ENCODE measurements at regions not wholly inside any gene's neighbourhood (a gene's known extent, or its start where the extent isn't known, plus 50 kb on each side); places are given as distances from the start of the nearest gene placed in this dataset.

- H3K9me3 ChIP-seq (ENCODE audit: severe bottlenecking) = no peaks in the 10 kb centered on the region
- no peaks in the 10 kb centered on the region for H3K36me3 ChIP-seq (ENCODE audit: low read depth)
- no peak overlapping the region for H3K27ac ChIP-seq (ENCODE audit: poor library complexity, severe bottlenecking)
- DNase-seq (ENCODE audit: low spot score) = no peak
- no peak for ATAC-seq (ENCODE audit: low read depth)
- no peak overlapping the region for H3K4me3 ChIP-seq (ENCODE audit: severe bottlenecking)
- no peaks in the 10 kb centered on the region for H3K4me1 ChIP-seq (ENCODE audit: insufficient read depth, poor library complexity, severe bottlenecking)
- TF ChIP-seq, protein P1, sequence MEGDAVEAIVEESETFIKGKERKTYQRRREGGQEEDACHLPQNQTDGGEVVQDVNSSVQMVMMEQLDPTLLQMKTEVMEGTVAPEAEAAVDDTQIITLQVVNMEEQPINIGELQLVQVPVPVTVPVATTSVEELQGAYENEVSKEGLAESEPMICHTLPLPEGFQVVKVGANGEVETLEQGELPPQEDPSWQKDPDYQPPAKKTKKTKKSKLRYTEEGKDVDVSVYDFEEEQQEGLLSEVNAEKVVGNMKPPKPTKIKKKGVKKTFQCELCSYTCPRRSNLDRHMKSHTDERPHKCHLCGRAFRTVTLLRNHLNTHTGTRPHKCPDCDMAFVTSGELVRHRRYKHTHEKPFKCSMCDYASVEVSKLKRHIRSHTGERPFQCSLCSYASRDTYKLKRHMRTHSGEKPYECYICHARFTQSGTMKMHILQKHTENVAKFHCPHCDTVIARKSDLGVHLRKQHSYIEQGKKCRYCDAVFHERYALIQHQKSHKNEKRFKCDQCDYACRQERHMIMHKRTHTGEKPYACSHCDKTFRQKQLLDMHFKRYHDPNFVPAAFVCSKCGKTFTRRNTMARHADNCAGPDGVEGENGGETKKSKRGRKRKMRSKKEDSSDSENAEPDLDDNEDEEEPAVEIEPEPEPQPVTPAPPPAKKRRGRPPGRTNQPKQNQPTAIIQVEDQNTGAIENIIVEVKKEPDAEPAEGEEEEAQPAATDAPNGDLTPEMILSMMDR (IDR thresholded peaks at IDR 0.05; ENCODE audit: poor library complexity, severe bottlenecking) = no peak
- H3K27me3 ChIP-seq (ENCODE audit: insufficient read depth, poor library complexity, severe bottlenecking) = no peaks in the 10 kb centered on the region
These were observed 125.6 kb upstream of the RPRM start for GRCh38 chr2:153604133-153604532.

- Histone ChIP-seq H3K4me1 (ENCODE audit: insufficient read depth, poor library complexity, severe bottlenecking) (no peaks in the 10 kb centered on the region), H3K27ac (ENCODE audit: poor library complexity, severe bottlenecking) (no peak overlapping the region), H3K9me3 (ENCODE audit: severe bottlenecking) (no peaks in the 10 kb centered on the region), H3K36me3 (ENCODE audit: low read depth) (no peaks in the 10 kb centered on the region), H3K4me3 (ENCODE audit: severe bottlenecking) (no peak overlapping the region), H3K27me3 (ENCODE audit: insufficient read depth, poor library complexity, severe bottlenecking) (no peaks in the 10 kb centered on the region)
- ATAC-seq (ENCODE audit: low read depth) (no peak), DNase-seq (ENCODE audit: low spot score) (no peak)
- TF ChIP-seq, protein P1 (IDR thresholded peaks at IDR 0.05; ENCODE audit: poor library complexity, severe bottlenecking) = no peak
These were observed 128.1 kb upstream of the RPRM start for GRCh38 chr2:153606623-153607022.

DNA sequence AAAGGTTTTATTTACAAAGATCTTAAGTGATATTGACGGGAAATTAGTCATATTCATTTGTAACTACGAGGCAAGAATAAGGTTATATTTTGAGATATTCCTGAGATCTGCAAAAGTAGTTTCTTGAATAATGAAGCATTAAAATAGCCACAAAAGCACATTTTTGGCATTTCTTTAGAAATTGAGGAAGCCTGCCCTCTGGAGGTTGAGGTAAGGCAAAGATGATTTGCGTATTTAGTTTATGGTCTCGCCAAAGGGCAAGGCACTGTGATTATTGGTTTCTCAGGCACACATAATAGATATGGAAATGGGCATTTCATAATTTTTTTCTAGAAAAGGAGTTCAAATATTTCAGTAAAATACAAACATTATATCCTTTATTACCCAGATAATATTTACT is 143.7 kb upstream of the RPRM start:
- Histone ChIP-seq H3K27ac (ENCODE audit: poor library complexity, severe bottlenecking) (no peak overlapping the region), H3K36me3 (ENCODE audit: low read depth) (no peaks in the 10 kb centered on the region), H3K27me3 (ENCODE audit: insufficient read depth, poor library complexity, severe bottlenecking) (no peaks in the 10 kb centered on the region), H3K4me1 (ENCODE audit: insufficient read depth, poor library complexity, severe bottlenecking) (no peaks in the 10 kb centered on the region), H3K4me3 (ENCODE audit: severe bottlenecking) (no peak overlapping the region), H3K9me3 (ENCODE audit: severe bottlenecking) (no peaks in the 10 kb centered on the region)
- TF ChIP-seq, protein P1 (IDR thresholded peaks at IDR 0.05; ENCODE audit: poor library complexity, severe bottlenecking) = peak; percentile 40
- no peak for DNase-seq (ENCODE audit: low spot score)
- no peak for ATAC-seq (ENCODE audit: low read depth)

GRCh38 chr2:153623020-153623419 is 144.5 kb upstream of the RPRM start:
- DNase-seq (ENCODE audit: low spot score) (no peak), ATAC-seq (ENCODE audit: low read depth) (no peak)
- no peaks in the 10 kb centered on the region for H3K36me3 ChIP-seq (ENCODE audit: low read depth)
- H3K4me1 ChIP-seq (ENCODE audit: insufficient read depth, poor library complexity, severe bottlenecking) = no peaks in the 10 kb centered on the region
- no peak overlapping the region for H3K4me3 ChIP-seq (ENCODE audit: severe bottlenecking)
- H3K27ac ChIP-seq (ENCODE audit: poor library complexity, severe bottlenecking) = no peak overlapping the region
- H3K9me3 ChIP-seq (ENCODE audit: severe bottlenecking) = no peaks in the 10 kb centered on the region
- H3K27me3 ChIP-seq (ENCODE audit: insufficient read depth, poor library complexity, severe bottlenecking) = no peaks in the 10 kb centered on the region
- TF ChIP-seq, protein P1 (IDR thresholded peaks at IDR 0.05; ENCODE audit: poor library complexity, severe bottlenecking) = no peak

DNA sequence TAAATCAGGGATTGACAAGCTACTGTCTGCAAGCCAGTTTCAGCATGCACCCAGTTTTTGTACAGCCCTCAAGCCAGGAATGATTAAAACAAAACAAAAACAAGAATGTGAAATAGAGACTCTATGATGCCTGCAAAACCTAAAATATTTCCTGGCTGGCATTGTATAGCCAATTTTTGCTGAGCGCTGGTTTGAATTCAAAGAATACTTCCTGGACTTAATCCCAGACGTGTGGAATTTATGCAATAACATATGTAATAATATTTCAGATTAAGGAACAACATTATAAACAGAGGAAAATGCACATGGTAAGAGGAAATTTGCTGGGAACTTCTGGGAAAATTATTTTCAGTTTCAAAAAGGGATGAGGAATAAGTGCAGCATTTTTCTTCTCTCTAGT is 148.1 kb upstream of the RPRM start:
- no peak for DNase-seq (ENCODE audit: low spot score)
- Histone ChIP-seq H3K36me3 (ENCODE audit: low read depth) (no peaks in the 10 kb centered on the region), H3K4me3 (ENCODE audit: severe bottlenecking) (no peak overlapping the region), H3K27ac (ENCODE audit: poor library complexity, severe bottlenecking) (no peak overlapping the region), H3K27me3 (ENCODE audit: insufficient read depth, poor library complexity, severe bottlenecking) (no peaks in the 10 kb centered on the region), H3K4me1 (ENCODE audit: insufficient read depth, poor library complexity, severe bottlenecking) (no peaks in the 10 kb centered on the region), H3K9me3 (ENCODE audit: severe bottlenecking) (no peaks in the 10 kb centered on the region)
- no peak for ATAC-seq (ENCODE audit: low read depth)
- TF ChIP-seq, protein P1 (IDR thresholded peaks at IDR 0.05; ENCODE audit: poor library complexity, severe bottlenecking) = no peak
